ENCODE measurements at regions not wholly inside any gene's neighbourhood (a gene's known extent, or its start where the extent isn't known, plus 50 kb on each side); places are given as distances from the start of the nearest gene placed in this dataset.
A peak's percentile ranks its signal among the peaks of the same experiment; 100 is the strongest.

DNA sequence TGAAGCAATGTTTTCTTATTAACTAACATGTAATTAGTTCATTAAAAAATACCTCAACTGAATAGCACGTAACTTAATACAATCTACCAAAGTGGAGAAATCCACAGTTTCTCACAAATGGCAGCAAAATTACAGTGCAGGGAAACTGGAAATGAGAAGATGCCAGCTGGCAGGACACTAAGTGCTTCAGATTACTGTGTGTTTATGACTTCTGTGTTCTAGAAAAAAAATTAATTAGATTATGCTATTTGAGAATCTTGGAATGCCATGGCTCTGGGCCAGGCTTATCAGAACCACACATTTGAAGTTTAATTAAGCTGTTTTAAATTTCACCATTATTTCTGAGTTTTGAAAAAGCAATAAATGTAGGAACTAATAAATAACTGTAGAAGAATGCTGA, 357.6 kb downstream of the TGFB2 start:
- H3K27ac ChIP-seq = no peak overlapping the region
- DNase-seq (ENCODE audit: low read depth, low spot score) = no peak
- TF ChIP-seq POLR2AphosphoS5 (IDR thresholded peaks at IDR 0.05; ENCODE audit: borderline replicate concordance, low read depth, low read length) (no peak), FOXP2 (optimal IDR thresholded peaks at IDR 0.05; ENCODE audit: control extremely low read depth, extremely low read length, insufficient read depth) (no peak), EZH2 (IDR thresholded peaks at IDR 0.05) (no peak)
- no peaks in the 10 kb centered on the region for H3K36me3 ChIP-seq (ENCODE audit: insufficient read depth, low read length)
- no peak overlapping the region for H3K4me3 ChIP-seq
- no peaks in the 10 kb centered on the region for H3K9me3 ChIP-seq (ENCODE audit: low read depth, low read length)
- no peak overlapping the region for H3K9ac ChIP-seq (ENCODE audit: insufficient read length)

GRCh38 chr1:218703836-218704235, 358.7 kb downstream of the TGFB2 start:
- no peak for DNase-seq (ENCODE audit: low read depth, low spot score)
- H3K27ac ChIP-seq = no peak overlapping the region
- H3K4me3 ChIP-seq = no peak overlapping the region
- H3K36me3 ChIP-seq (ENCODE audit: insufficient read depth, low read length) = no peaks in the 10 kb centered on the region
- TF ChIP-seq POLR2AphosphoS5 (IDR thresholded peaks at IDR 0.05; ENCODE audit: borderline replicate concordance, low read depth, low read length) (no peak), FOXP2 (optimal IDR thresholded peaks at IDR 0.05; ENCODE audit: control extremely low read depth, extremely low read length, insufficient read depth) (no peak), EZH2 (IDR thresholded peaks at IDR 0.05) (no peak)
- H3K9ac ChIP-seq (ENCODE audit: insufficient read length) = no peak overlapping the region
- no peaks in the 10 kb centered on the region for H3K9me3 ChIP-seq (ENCODE audit: low read depth, low read length)

GRCh38 chr1:218705391-218705790, 360.3 kb downstream of the TGFB2 start:
- no peak for DNase-seq (ENCODE audit: low read depth, low spot score)
- Histone ChIP-seq H3K27ac (no peak overlapping the region), H3K9ac (ENCODE audit: insufficient read length) (no peak overlapping the region), H3K36me3 (ENCODE audit: insufficient read depth, low read length) (no peaks in the 10 kb centered on the region), H3K4me3 (no peak overlapping the region), H3K9me3 (ENCODE audit: low read depth, low read length) (no peaks in the 10 kb centered on the region)
- TF ChIP-seq POLR2AphosphoS5 (IDR thresholded peaks at IDR 0.05; ENCODE audit: borderline replicate concordance, low read depth, low read length) (no peak), EZH2 (IDR thresholded peaks at IDR 0.05) (no peak), FOXP2 (optimal IDR thresholded peaks at IDR 0.05; ENCODE audit: control extremely low read depth, extremely low read length, insufficient read depth) (no peak)

GRCh38 chr1:218705911-218706893, 361.1 kb downstream of the TGFB2 start:
- H3K9me3 ChIP-seq (ENCODE audit: low read depth, low read length) = no peaks in the 10 kb centered on the region
- DNase-seq (ENCODE audit: low read depth, low spot score) = no peak
- no peak overlapping the region for H3K9ac ChIP-seq (ENCODE audit: insufficient read length)
- H3K27ac ChIP-seq = no peak overlapping the region
- TF ChIP-seq FOXP2 (optimal IDR thresholded peaks at IDR 0.05; ENCODE audit: control extremely low read depth, extremely low read length, insufficient read depth) = no peak
- TF ChIP-seq POLR2AphosphoS5 (IDR thresholded peaks at IDR 0.05; ENCODE audit: borderline replicate concordance, low read depth, low read length) = no peak
- no peak for TF ChIP-seq EZH2 (IDR thresholded peaks at IDR 0.05)
- no peaks in the 10 kb centered on the region for H3K36me3 ChIP-seq (ENCODE audit: insufficient read depth, low read length)
- H3K4me3 ChIP-seq = no peak overlapping the region

- no peaks in the 10 kb centered on the region for H3K36me3 ChIP-seq (ENCODE audit: insufficient read depth, low read length)
- no peak overlapping the region for H3K27ac ChIP-seq
- TF ChIP-seq EZH2 (IDR thresholded peaks at IDR 0.05) (no peak), POLR2AphosphoS5 (IDR thresholded peaks at IDR 0.05; ENCODE audit: borderline replicate concordance, low read depth, low read length) (no peak), FOXP2 (optimal IDR thresholded peaks at IDR 0.05; ENCODE audit: control extremely low read depth, extremely low read length, insufficient read depth) (no peak)
- no peaks in the 10 kb centered on the region for H3K9me3 ChIP-seq (ENCODE audit: low read depth, low read length)
- no peak for DNase-seq (ENCODE audit: low read depth, low spot score)
- no peak overlapping the region for H3K9ac ChIP-seq (ENCODE audit: insufficient read length)
- no peak overlapping the region for H3K4me3 ChIP-seq
Measured at GRCh38 chr1:218711001-218711400, 365.9 kb downstream of the TGFB2 start.

- no peak overlapping the region for H3K9ac ChIP-seq (ENCODE audit: insufficient read length)
- H3K4me3 ChIP-seq = no peak overlapping the region
- 0 out of 2 replicates have a peak overlapping the region, but pooled peaks have one; percentile 30 for H3K27ac ChIP-seq
- DNase-seq (ENCODE audit: low read depth, low spot score) = no peak
- no peak for TF ChIP-seq EZH2 (IDR thresholded peaks at IDR 0.05)
- no peak for TF ChIP-seq POLR2AphosphoS5 (IDR thresholded peaks at IDR 0.05; ENCODE audit: borderline replicate concordance, low read depth, low read length)
- TF ChIP-seq FOXP2 (optimal IDR thresholded peaks at IDR 0.05; ENCODE audit: control extremely low read depth, extremely low read length, insufficient read depth) = no peak
- no peaks in the 10 kb centered on the region for H3K36me3 ChIP-seq (ENCODE audit: insufficient read depth, low read length)
- no peaks in the 10 kb centered on the region for H3K9me3 ChIP-seq (ENCODE audit: low read depth, low read length)
Measured at GRCh38 chr1:218711884-218712674, 366.9 kb downstream of the TGFB2 start.

GRCh38 chr1:218712677-218713076, 367.5 kb downstream of the TGFB2 start:
- H3K27ac ChIP-seq = no peak overlapping the region

More at GRCh38 chr1:218712677-218713076, 367.5 kb downstream of the TGFB2 start:
- Histone ChIP-seq H3K36me3 (ENCODE audit: insufficient read depth, low read length) (no peaks in the 10 kb centered on the region), H3K4me3 (no peak overlapping the region), H3K9ac (ENCODE audit: insufficient read length) (no peak overlapping the region), H3K9me3 (ENCODE audit: low read depth, low read length) (no peaks in the 10 kb centered on the region)
- TF ChIP-seq EZH2 (IDR thresholded peaks at IDR 0.05) = no peak
- TF ChIP-seq FOXP2 (optimal IDR thresholded peaks at IDR 0.05; ENCODE audit: control extremely low read depth, extremely low read length, insufficient read depth) = no peak
- TF ChIP-seq POLR2AphosphoS5 (IDR thresholded peaks at IDR 0.05; ENCODE audit: borderline replicate concordance, low read depth, low read length) = no peak
- no peak for DNase-seq (ENCODE audit: low read depth, low spot score)
